A673 (cell line): ENCODE measurements at regions not wholly inside any gene's neighbourhood (a gene's known extent, or its start where the extent isn't known, plus 50 kb on each side); places are given as distances from the start of the nearest gene placed in this dataset.

Experiments used
- BruUV-seq: library from RNA; stranded (reverse); fragments of 400-500 nt; replicated peaks from 2 replicates; lab custom pipeline; 2021; lab: Mats Ljungman, UMichigan
- CTCF ChIA-PET: fragments of 300-600 bp; sonication (Branson Sonifier 250); formaldehyde crosslinking; loops from one replicate; lab custom pipeline; 2022; ENCODE audit warnings: antibody characterized with exemption; lab: Charles Lee
- POLR2A ChIA-PET: fragments of 300-600 bp; sonication (Branson Sonifier 250); formaldehyde crosslinking; loops from one replicate; lab custom pipeline; 2022; ENCODE audit warnings: antibody characterized with exemption; ENCODE audit not compliant: low non-redundant PET; lab: Charles Lee
- DNase-seq: peaks from one replicate; pipeline ENCODE4 v3.0.0-alpha.2; 2015; ENCODE audit warnings: low spot score
- H3K27ac ChIP-seq: fragments of 200-600 bp; sonication (generic); 2 replicates; pipeline ENCODE4 v1.5.1; 2016; ENCODE audit warnings: mixed run types, low read depth, mild to moderate bottlenecking, mixed read lengths, antibody characterized with exemption, low read length; ENCODE audit not compliant: poor library complexity, severe bottlenecking
- H3K27me3 ChIP-seq: fragments of 200-600 bp; sonication (generic); replicated peaks from 2 replicates; pipeline ENCODE4 v1.6.1; 2017; ENCODE audit warnings: mixed run types, low read depth, mild to moderate bottlenecking, mixed read lengths, antibody characterized with exemption, low read length; ENCODE audit not compliant: insufficient read depth, poor library complexity
- H3K36me3 ChIP-seq: fragments of 200-600 bp; sonication (generic); 2 replicates; pipeline ENCODE4 v1.6.1; 2016; ENCODE audit warnings: mixed run types, mild to moderate bottlenecking, mixed read lengths, antibody characterized with exemption, low read length; ENCODE audit not compliant: insufficient read depth, poor library complexity, severe bottlenecking
- H3K4me1 ChIP-seq: fragments of 200-600 bp; sonication (generic); 2 replicates; pipeline ENCODE4 v1.6.1; 2017; ENCODE audit warnings: mixed run types, mild to moderate bottlenecking, mixed read lengths, antibody characterized with exemption, low read length; ENCODE audit not compliant: insufficient read depth, poor library complexity, severe bottlenecking
- H3K4me3 ChIP-seq: fragments of 200-600 bp; sonication (generic); 2 replicates; pipeline ENCODE4 v1.5.1; 2016; ENCODE audit warnings: low read depth, mixed run types, mild to moderate bottlenecking, mixed read lengths, low read length; ENCODE audit not compliant: poor library complexity, severe bottlenecking
- H3K9me3 ChIP-seq: fragments of 200-600 bp; sonication (generic); 2 replicates; pipeline ENCODE4 v1.6.1; 2016; ENCODE audit warnings: mixed run types, low read depth, mild to moderate bottlenecking, mixed read lengths, antibody characterized with exemption, low read length; ENCODE audit not compliant: poor library complexity, severe bottlenecking
- EZH2 ChIP-seq: fragments of 200-600 bp; sonication (generic); IDR thresholded peaks from 2 replicates; pipeline ENCODE4 v1.6.1; 2017; ENCODE audit warnings: borderline replicate concordance, low read depth, mild to moderate bottlenecking, mixed read lengths, antibody characterized with exemption, low read length; ENCODE audit not compliant: poor library complexity, severe bottlenecking
- intact Hi-C: fragments of 100-400 bp; cut with micrococcal nuclease; formaldehyde crosslinking; loops from one replicate; pipeline ENCODE4 v1.10.0; 2022; ENCODE audit not compliant: unreplicated experiment
- TF ChIP-seq, protein P1 (sequence below): fragments of 300-800, 200-600 bp; sonication (generic); conservative IDR thresholded peaks from 2 replicates; pipeline ENCODE4 v1.5.1; 2017; ENCODE audit warnings: low read depth, mild to moderate bottlenecking, antibody characterized with exemption, low read length, moderate library complexity, mixed read lengths

DNA sequence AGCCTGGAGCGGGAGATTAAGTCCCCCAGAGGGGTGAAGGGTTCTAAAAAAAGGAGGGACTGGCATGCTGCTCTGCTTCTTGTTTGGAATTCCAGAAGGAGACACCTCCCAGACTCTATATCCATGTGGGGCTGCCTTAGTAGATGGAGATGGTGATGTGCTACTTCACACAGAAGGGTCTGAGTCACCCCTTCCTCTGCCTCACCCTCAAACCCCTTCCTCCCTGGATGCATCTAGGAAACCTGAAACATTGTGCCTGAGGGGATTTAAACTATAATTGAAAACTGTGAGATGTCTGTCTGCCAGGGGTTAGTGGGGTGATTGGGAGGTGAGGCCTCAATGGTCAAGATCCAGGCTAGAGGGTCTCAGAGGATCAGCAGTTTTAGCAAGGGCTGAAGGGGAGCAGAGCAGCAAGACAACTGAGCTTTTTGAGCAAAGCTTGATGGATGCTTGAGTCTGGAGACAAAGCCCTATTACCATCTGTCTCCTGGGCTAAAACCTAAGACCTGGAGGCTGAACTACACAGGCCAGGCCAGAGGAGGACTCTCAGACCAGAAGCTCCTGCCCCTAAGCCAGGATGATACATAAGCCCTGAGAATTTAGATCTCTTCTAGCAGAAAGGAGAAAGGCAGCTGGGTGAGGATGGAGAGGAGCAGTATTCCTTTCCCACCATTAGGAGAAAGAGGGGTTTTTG is 314.7 kb upstream of the ATP2B1 start:
- H3K4me3 ChIP-seq = no peak overlapping the region
- H3K27ac ChIP-seq = no peak overlapping the region
- H3K4me1 ChIP-seq = peaks cover 6% of the 10 kb centered on the region
- DNase-seq = no peak
- no peaks in the 10 kb centered on the region for H3K27me3 ChIP-seq
- H3K36me3 ChIP-seq = no peaks in the 10 kb centered on the region
- TF ChIP-seq, protein P1, sequence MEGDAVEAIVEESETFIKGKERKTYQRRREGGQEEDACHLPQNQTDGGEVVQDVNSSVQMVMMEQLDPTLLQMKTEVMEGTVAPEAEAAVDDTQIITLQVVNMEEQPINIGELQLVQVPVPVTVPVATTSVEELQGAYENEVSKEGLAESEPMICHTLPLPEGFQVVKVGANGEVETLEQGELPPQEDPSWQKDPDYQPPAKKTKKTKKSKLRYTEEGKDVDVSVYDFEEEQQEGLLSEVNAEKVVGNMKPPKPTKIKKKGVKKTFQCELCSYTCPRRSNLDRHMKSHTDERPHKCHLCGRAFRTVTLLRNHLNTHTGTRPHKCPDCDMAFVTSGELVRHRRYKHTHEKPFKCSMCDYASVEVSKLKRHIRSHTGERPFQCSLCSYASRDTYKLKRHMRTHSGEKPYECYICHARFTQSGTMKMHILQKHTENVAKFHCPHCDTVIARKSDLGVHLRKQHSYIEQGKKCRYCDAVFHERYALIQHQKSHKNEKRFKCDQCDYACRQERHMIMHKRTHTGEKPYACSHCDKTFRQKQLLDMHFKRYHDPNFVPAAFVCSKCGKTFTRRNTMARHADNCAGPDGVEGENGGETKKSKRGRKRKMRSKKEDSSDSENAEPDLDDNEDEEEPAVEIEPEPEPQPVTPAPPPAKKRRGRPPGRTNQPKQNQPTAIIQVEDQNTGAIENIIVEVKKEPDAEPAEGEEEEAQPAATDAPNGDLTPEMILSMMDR = no peak
- TF ChIP-seq EZH2 = no peak
- ChIA-PET CTCF (no interaction called here), POLR2A (no interaction called here)
- no peaks in the 10 kb centered on the region for H3K9me3 ChIP-seq
- no TSS peak for BruUV-seq
- intact Hi-C loops = no loop called here

DNA sequence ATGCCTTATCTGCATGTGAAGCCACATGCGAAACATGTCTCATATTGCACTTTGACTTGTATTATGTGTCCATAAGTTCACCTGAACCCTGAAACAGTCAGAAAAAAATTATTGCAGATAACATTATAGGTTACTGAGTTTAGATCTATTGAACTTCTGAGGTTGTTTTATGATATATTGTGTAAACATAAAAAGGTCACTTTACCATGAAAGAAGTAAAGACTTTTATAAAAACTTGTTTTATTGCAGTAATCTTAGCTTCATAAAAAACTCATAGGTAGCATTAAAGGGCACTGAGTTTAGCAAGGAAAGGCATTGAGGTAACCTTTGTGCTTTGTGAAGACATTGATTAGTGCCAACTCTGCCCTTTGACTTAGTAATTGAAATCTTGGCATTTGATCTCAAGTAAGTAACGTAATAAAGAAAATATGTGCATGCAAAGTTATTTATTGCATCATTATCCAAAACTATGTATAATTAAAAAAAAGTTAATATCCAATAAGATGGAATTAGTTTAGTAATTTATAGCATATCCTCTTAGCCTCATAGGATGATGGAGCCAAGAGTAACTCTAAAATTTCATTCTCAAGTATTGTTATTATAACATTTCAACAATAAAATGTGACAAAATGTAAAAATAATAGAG is 313.3 kb upstream of the ATP2B1 start:
- H3K36me3 ChIP-seq = no peaks in the 10 kb centered on the region
- ChIA-PET POLR2A (no interaction called here), CTCF (no interaction called here)
- H3K27me3 ChIP-seq = no peaks in the 10 kb centered on the region
- intact Hi-C loops = no loop called here
- BruUV-seq = no TSS peak
- H3K4me1 ChIP-seq = no peaks in the 10 kb centered on the region
- no peak overlapping the region for H3K4me3 ChIP-seq
- TF ChIP-seq, protein P1 = no peak
- no peak for TF ChIP-seq EZH2
- no peak for DNase-seq
- H3K27ac ChIP-seq = no peak overlapping the region
- H3K9me3 ChIP-seq = no peaks in the 10 kb centered on the region

DNA sequence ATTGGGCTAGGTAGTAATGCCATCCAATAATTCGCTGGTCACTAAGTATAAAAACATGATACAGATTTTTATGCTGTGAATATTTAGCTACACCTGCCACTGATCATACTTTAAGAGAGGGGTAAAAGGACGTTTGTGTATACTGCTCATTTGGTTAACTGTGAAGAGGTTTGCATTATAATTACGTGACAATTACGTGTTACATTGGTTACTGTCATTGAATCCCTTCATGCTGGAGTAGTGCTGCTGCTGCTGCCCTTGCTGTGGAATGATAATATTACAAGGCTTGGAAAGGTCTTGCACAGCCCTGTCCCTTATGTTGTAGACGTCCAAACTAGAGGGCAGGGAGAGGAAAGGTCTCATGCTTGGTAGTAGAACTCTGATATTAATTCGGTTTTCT is 312.2 kb upstream of the ATP2B1 start:
- H3K36me3 ChIP-seq = no peaks in the 10 kb centered on the region
- BruUV-seq = no TSS peak
- intact Hi-C loops = no loop called here
- H3K4me3 ChIP-seq = no peak overlapping the region
- no peak for DNase-seq
- no peaks in the 10 kb centered on the region for H3K9me3 ChIP-seq
- H3K27ac ChIP-seq = no peak overlapping the region
- CTCF ChIA-PET = no interaction called here
- POLR2A ChIA-PET = no interaction called here
- no peaks in the 10 kb centered on the region for H3K4me1 ChIP-seq
- H3K27me3 ChIP-seq = no peaks in the 10 kb centered on the region
- TF ChIP-seq, protein P1 = no peak
- no peak for TF ChIP-seq EZH2
